NCI-H1092 (cell line): ENCODE measurements at regions not wholly inside any gene's neighbourhood (a gene's known extent, or its start where the extent isn't known, plus 50 kb on each side); places are given as distances from the start of the nearest gene placed in this dataset.
"Not testable (repeated sequence)": the region's sequence is repeated elsewhere in the genome, so short reads cannot be mapped to it uniquely, and the experiment has no call there.

Source experiments
- DNase-seq: peaks from one replicate; lab custom pipeline; 2025; lab: John Stamatoyannopoulos, UW

GRCh38 chr2:109049022-109049421 lies 60.0 kb upstream of the EDAR start:
- no peak for DNase-seq

GRCh38 chr2:109048163-109048562 lies 59.1 kb upstream of the EDAR start:
- no peak for DNase-seq

- not testable (repeated sequence) for DNase-seq
These were observed 58.5 kb upstream of the EDAR start for GRCh38 chr2:109047569-109047968.

- DNase-seq: no peak
These were observed 58.0 kb upstream of the EDAR start for GRCh38 chr2:109046925-109047508.

GRCh38 chr2:109045505-109045904 lies 56.5 kb upstream of the EDAR start:
- DNase-seq: no peak

- no peak for DNase-seq
These were observed 50.0 kb upstream of the EDAR start for GRCh38 chr2:109038992-109039391.
